ENCODE measurements at regions not wholly inside any gene's neighbourhood (a gene's known extent, or its start where the extent isn't known, plus 50 kb on each side); places are given as distances from the start of the nearest gene placed in this dataset.

GRCh38 chr6:41404182-41404845, 68.9 kb downstream of the NCR2 start:
- no peak for DNase-seq

- no peak for DNase-seq
These were observed 70.7 kb downstream of the NCR2 start for GRCh38 chr6:41405941-41406727.

GRCh38 chr6:41406728-41407489, 71.5 kb downstream of the NCR2 start:
- DNase-seq, result no peak

- DNase-seq, result no peak
These were observed 73.2 kb downstream of the NCR2 start for GRCh38 chr6:41408576-41408975.

GRCh38 chr6:41408982-41409381, 73.6 kb downstream of the NCR2 start:
- no peak for DNase-seq

GRCh38 chr6:41409489-41409888, 74.1 kb downstream of the NCR2 start:
- no peak for DNase-seq

- DNase-seq, result no peak
These were observed 76.6 kb downstream of the NCR2 start for GRCh38 chr6:41411961-41412360.

GRCh38 chr6:41413250-41413649, 77.8 kb downstream of the NCR2 start:
- DNase-seq, result no peak

- no peak for DNase-seq
These were observed 81.1 kb downstream of the NCR2 start for GRCh38 chr6:41416501-41416837.

GRCh38 chr6:41418741-41419140, 83.3 kb downstream of the NCR2 start:
- DNase-seq, result no peak

GRCh38 chr6:41419385-41419784, 84.0 kb downstream of the NCR2 start:
- DNase-seq, result no peak

- DNase-seq, result no peak
These were observed 84.8 kb downstream of the NCR2 start for GRCh38 chr6:41420186-41420585.

- no peak for DNase-seq
These were observed 86.8 kb downstream of the NCR2 start for GRCh38 chr6:41422161-41422560.

- no peak for DNase-seq
These were observed 87.6 kb downstream of the NCR2 start for GRCh38 chr6:41423002-41423401.

- peak; percentile 81 to 88 for DNase-seq
These were observed 89.1 kb downstream of the NCR2 start for GRCh38 chr6:41424370-41425058.

GRCh38 chr6:41425511-41425910, 90.1 kb downstream of the NCR2 start:
- no peak for DNase-seq

- DNase-seq, result no peak
These were observed 91.0 kb downstream of the NCR2 start for GRCh38 chr6:41426438-41426851.

GRCh38 chr6:41426888-41427641, 91.7 kb downstream of the NCR2 start:
- DNase-seq, result no peak

GRCh38 chr6:41427642-41428335, 92.4 kb downstream of the NCR2 start:
- peak; percentile 13 to 15 for DNase-seq

- no peak for DNase-seq
These were observed 93.1 kb downstream of the NCR2 start for GRCh38 chr6:41428336-41428995.

GRCh38 chr6:41428996-41429421, 93.6 kb downstream of the NCR2 start:
- peak; percentile 32 to 36 for DNase-seq
